ENCODE measurements at regions not wholly inside any gene's neighbourhood (a gene's known extent, or its start where the extent isn't known, plus 50 kb on each side); places are given as distances from the start of the nearest gene placed in this dataset.

- Histone ChIP-seq H3K4me2 (ENCODE audit: insufficient read depth, low read length) (no peak overlapping the region), H3K9me3 (ENCODE audit: insufficient read depth, low read length, severe bottlenecking) (no peaks in the 10 kb centered on the region), H4K20me1 (ENCODE audit: insufficient read depth, low read length) (no peaks in the 10 kb centered on the region), H3K4me3 (ENCODE audit: low read depth in 1 of 2, low read length in 2 of 2) (no peak overlapping the region), H3K27me3 (ENCODE audit: insufficient read depth, low read length, poor library complexity) (no peaks in the 10 kb centered on the region), H2AFZ (ENCODE audit: low read depth, low read length) (no peak overlapping the region), H3K36me3 (ENCODE audit: insufficient read depth, low read length) (no peaks in the 10 kb centered on the region), H3K27ac (ENCODE audit: low read length) (no peak overlapping the region), H3K79me2 (ENCODE audit: insufficient read depth, low read length) (no peaks in the 10 kb centered on the region), H3K9ac (ENCODE audit: low read depth, low read length) (no peak overlapping the region), H3K4me1 (ENCODE audit: insufficient read depth, low read length) (no peaks in the 10 kb centered on the region)
- TF ChIP-seq CTCF (IDR thresholded peaks at IDR 0.05; ENCODE audit: borderline replicate concordance, extremely low read depth, low read length, poor library complexity, severe bottlenecking) (no peak), EZH2 (IDR thresholded peaks at IDR 0.05; ENCODE audit: borderline replicate concordance, low read depth, low read length, severe bottlenecking) (no peak)
- DNase-seq (no peak), ATAC-seq (ENCODE audit: insufficient read depth, low read depth) (no peak)
Observed at GRCh38 chr3:69456631-69457030, 70.7 kb upstream of the FRMD4B start.

- DNase-seq (no peak), ATAC-seq (ENCODE audit: insufficient read depth, low read depth) (no peak)
- H3K27me3 ChIP-seq (ENCODE audit: insufficient read depth, low read length, poor library complexity) = no peaks in the 10 kb centered on the region
- H4K20me1 ChIP-seq (ENCODE audit: insufficient read depth, low read length) = no peaks in the 10 kb centered on the region
- no peak overlapping the region for H3K4me3 ChIP-seq (ENCODE audit: low read depth in 1 of 2, low read length in 2 of 2)
- H3K36me3 ChIP-seq (ENCODE audit: insufficient read depth, low read length) = no peaks in the 10 kb centered on the region
- no peaks in the 10 kb centered on the region for H3K79me2 ChIP-seq (ENCODE audit: insufficient read depth, low read length)
- no peak overlapping the region for H3K27ac ChIP-seq (ENCODE audit: low read length)
- H3K9ac ChIP-seq (ENCODE audit: low read depth, low read length) = no peak overlapping the region
- no peaks in the 10 kb centered on the region for H3K4me1 ChIP-seq (ENCODE audit: insufficient read depth, low read length)
- no peak overlapping the region for H2AFZ ChIP-seq (ENCODE audit: low read depth, low read length)
- no peak overlapping the region for H3K4me2 ChIP-seq (ENCODE audit: insufficient read depth, low read length)
- H3K9me3 ChIP-seq (ENCODE audit: insufficient read depth, low read length, severe bottlenecking) = no peaks in the 10 kb centered on the region
- no peak for TF ChIP-seq EZH2 (IDR thresholded peaks at IDR 0.05; ENCODE audit: borderline replicate concordance, low read depth, low read length, severe bottlenecking)
- TF ChIP-seq CTCF (IDR thresholded peaks at IDR 0.05; ENCODE audit: borderline replicate concordance, extremely low read depth, low read length, poor library complexity, severe bottlenecking) = no peak
Observed at GRCh38 chr3:69454204-69454787, 68.4 kb upstream of the FRMD4B start.

- H4K20me1 ChIP-seq (ENCODE audit: insufficient read depth, low read length) = no peaks in the 10 kb centered on the region
- no peaks in the 10 kb centered on the region for H3K9me3 ChIP-seq (ENCODE audit: insufficient read depth, low read length, severe bottlenecking)
- TF ChIP-seq CTCF (IDR thresholded peaks at IDR 0.05; ENCODE audit: borderline replicate concordance, extremely low read depth, low read length, poor library complexity, severe bottlenecking) (no peak), EZH2 (IDR thresholded peaks at IDR 0.05; ENCODE audit: borderline replicate concordance, low read depth, low read length, severe bottlenecking) (no peak)
- DNase-seq (no peak), ATAC-seq (ENCODE audit: insufficient read depth, low read depth) (no peak)
- no peaks in the 10 kb centered on the region for H3K79me2 ChIP-seq (ENCODE audit: insufficient read depth, low read length)
- H3K9ac ChIP-seq (ENCODE audit: low read depth, low read length) = no peak overlapping the region
- no peaks in the 10 kb centered on the region for H3K27me3 ChIP-seq (ENCODE audit: insufficient read depth, low read length, poor library complexity)
- no peak overlapping the region for H3K4me3 ChIP-seq (ENCODE audit: low read depth in 1 of 2, low read length in 2 of 2)
- H3K27ac ChIP-seq (ENCODE audit: low read length) = no peak overlapping the region
- H3K4me1 ChIP-seq (ENCODE audit: insufficient read depth, low read length) = no peaks in the 10 kb centered on the region
- H2AFZ ChIP-seq (ENCODE audit: low read depth, low read length) = no peak overlapping the region
- H3K36me3 ChIP-seq (ENCODE audit: insufficient read depth, low read length) = no peaks in the 10 kb centered on the region
- no peak overlapping the region for H3K4me2 ChIP-seq (ENCODE audit: insufficient read depth, low read length)
Observed at GRCh38 chr3:69452295-69452694, 66.4 kb upstream of the FRMD4B start.

All from DND-41 (cell line).